GM11168 (cell line): ENCODE measurements at regions not wholly inside any gene's neighbourhood (a gene's known extent, or its start where the extent isn't known, plus 50 kb on each side); places are given as distances from the start of the nearest gene placed in this dataset.

Source experiments
- in situ Hi-C: fragments of 300-500 bp; cut with MboI; formaldehyde crosslinking; loops from one replicate; pipeline ENCODE4 v1.12.0; 2022; ENCODE audit warnings: low sequenced_read_pairs; ENCODE audit not compliant: unreplicated experiment

- in situ Hi-C loops: no loop called here
Observed at GRCh38 chr20:16942051-16942450, 193.9 kb downstream of the OTOR start.

GRCh38 chr20:16942756-16943155, 194.6 kb downstream of the OTOR start:
- in situ Hi-C loops: no loop called here

- in situ Hi-C loops: no loop called here
Observed at GRCh38 chr20:16944745-16945144, 196.6 kb downstream of the OTOR start.

- in situ Hi-C loops: no loop called here
Observed at GRCh38 chr20:16945619-16946018, 197.5 kb downstream of the OTOR start.

GRCh38 chr20:16946097-16946496, 197.9 kb downstream of the OTOR start:
- in situ Hi-C loops: no loop called here

GRCh38 chr20:16947479-16947878, 199.3 kb downstream of the OTOR start:
- in situ Hi-C loops: no loop called here

GRCh38 chr20:16951876-16952275, 203.7 kb downstream of the OTOR start:
- in situ Hi-C loops: no loop called here

- in situ Hi-C loops: no loop called here
Observed at GRCh38 chr20:16952965-16953364, 204.8 kb downstream of the OTOR start.

- in situ Hi-C loops: no loop called here
Observed at GRCh38 chr20:16953858-16954257, 205.7 kb downstream of the OTOR start.

GRCh38 chr20:16955462-16955861, 207.3 kb downstream of the OTOR start:
- in situ Hi-C loops: no loop called here

- in situ Hi-C loops: no loop called here
Observed at GRCh38 chr20:16955971-16956370, 207.8 kb downstream of the OTOR start.

GRCh38 chr20:16965401-16965800, 217.2 kb downstream of the OTOR start:
- in situ Hi-C loops: no loop called here

- in situ Hi-C loops: no loop called here
Observed at GRCh38 chr20:16966276-16966880, 218.2 kb downstream of the OTOR start.

GRCh38 chr20:16968099-16968498, 219.9 kb downstream of the OTOR start:
- in situ Hi-C loops: no loop called here

- in situ Hi-C loops: no loop called here
Observed at GRCh38 chr20:16970776-16971175, 222.6 kb downstream of the OTOR start.

- in situ Hi-C loops: no loop called here
Observed at GRCh38 chr20:16974080-16974854, 226.1 kb downstream of the OTOR start.

GRCh38 chr20:16974855-16975162, 226.7 kb downstream of the OTOR start:
- in situ Hi-C loops: no loop called here

GRCh38 chr20:16975682-16976081, 227.5 kb downstream of the OTOR start:
- in situ Hi-C loops: no loop called here

- in situ Hi-C loops: no loop called here
Observed at GRCh38 chr20:16978497-16978896, 230.3 kb downstream of the OTOR start.

- in situ Hi-C loops: no loop called here
Observed at GRCh38 chr20:16982091-16982726, 234.1 kb downstream of the OTOR start.

- in situ Hi-C loops: no loop called here
Observed at GRCh38 chr20:16984481-16984880, 236.3 kb downstream of the OTOR start.
